LoVo (cell line): ENCODE measurements at regions not wholly inside any gene's neighbourhood (a gene's known extent, or its start where the extent isn't known, plus 50 kb on each side); places are given as distances from the start of the nearest gene placed in this dataset.

Source experiments
- DNase-seq: peaks from one replicate; pipeline ENCODE4 v3.0.0-alpha.2; 2016; ENCODE audit warnings: low spot score

GRCh38 chr22:48577014-48577690, 1250.5 kb downstream of the BRD1 start:
- DNase-seq, result no peak

GRCh38 chr22:48576333-48577013, 1251.2 kb downstream of the BRD1 start:
- no peak for DNase-seq

DNA sequence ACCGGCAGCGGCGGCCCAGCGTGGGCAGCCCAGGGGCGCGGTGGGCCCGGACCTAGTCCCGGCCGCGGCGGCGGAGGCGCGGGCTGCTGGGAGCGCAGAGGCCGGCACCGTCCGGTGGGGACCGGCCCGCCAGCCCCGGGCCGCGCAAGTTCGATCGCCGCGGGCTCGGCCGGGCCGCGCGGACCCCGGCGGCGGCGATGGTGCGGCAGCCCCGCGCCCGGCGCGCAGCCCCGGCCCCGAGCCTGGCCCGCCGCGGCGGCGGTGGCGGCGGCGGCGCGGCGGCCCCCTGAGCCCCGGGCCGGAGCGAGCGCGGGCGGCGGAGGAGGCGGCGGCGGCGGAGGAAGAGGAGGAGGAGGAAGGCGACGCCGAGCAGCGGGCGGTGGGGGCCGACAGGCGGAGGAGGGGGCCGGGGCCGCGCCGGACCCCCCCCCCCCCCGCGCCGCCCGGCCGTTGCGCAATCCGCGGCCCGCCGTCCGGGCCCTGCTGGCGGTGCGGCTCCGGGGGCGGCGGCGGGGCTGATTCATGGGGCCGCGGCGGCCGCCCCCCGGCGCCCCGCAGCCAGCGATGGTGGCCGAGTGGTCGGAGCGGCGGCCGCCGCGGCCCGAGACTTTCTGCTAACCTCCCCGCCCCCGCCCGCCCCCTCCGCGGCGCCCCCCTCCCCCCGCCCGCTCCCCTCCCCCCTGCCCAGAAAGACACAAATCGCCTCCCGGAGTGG, 1251.9 kb downstream of the BRD1 start:
- no peak for DNase-seq

- DNase-seq, result no peak
Measured at GRCh38 chr22:48574776-48575617, 1252.7 kb downstream of the BRD1 start.

DNA sequence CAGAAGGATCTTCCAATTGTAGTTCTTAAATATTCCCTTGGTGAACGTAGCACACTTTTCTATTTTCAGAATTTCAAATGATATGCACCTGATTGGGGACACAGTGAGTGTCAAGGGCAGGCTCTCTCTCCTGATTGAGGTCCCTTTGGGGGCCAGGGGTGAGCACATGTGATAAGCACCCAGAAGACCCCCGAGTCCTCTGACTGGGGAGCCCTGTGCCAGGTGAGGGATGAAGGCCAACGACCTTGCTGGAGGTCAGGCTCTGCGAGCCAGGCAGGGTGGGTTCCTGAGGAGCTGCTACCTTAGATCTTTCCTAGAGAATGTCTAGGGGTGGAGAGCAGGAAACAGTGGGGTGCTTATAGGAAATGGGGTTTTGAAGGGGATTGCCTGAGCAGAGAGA, 1253.9 kb downstream of the BRD1 start:
- DNase-seq, result no peak

DNA sequence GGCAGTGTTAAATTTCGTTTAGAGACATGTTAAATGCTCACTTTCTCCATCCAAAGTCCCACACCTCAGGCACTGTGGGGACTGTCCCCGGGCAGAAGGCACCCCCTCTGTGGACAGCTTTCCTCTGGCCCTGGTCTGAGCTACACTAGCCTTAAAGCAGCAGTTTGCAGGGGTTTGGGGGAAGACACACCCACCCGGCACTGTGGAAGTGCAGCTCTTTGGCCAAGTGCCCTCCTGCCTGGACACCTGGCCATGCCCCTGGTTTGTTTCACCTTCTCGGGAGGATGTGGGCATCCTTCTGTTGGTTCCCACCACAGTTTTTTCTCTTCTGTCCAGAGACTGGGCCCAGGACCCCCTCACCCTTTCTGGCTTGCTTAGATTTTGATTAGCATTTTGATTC, 1254.7 kb downstream of the BRD1 start:
- DNase-seq, result no peak

DNA sequence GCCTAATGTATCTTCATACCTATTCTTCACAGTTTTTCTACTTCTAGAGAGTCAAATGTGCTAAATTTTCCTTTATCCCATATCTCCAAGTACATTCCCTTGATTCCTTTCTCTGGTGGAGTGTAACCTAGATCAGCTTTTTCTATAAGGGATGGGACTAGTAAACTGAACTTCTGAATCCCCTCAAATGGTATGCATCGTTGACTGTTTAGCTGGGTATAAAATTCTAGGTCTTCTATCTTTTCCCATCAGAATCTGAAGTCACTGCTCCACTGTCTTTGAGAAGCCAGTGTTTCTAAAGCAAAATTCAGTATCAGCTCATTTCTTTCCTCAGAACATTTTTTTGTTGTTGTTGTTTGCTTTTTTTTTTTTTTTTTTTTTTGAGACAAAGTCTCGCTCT, 1256.8 kb downstream of the BRD1 start:
- DNase-seq, result no peak

GRCh38 chr22:48569476-48570233, 1258.0 kb downstream of the BRD1 start:
- no peak for DNase-seq

DNA sequence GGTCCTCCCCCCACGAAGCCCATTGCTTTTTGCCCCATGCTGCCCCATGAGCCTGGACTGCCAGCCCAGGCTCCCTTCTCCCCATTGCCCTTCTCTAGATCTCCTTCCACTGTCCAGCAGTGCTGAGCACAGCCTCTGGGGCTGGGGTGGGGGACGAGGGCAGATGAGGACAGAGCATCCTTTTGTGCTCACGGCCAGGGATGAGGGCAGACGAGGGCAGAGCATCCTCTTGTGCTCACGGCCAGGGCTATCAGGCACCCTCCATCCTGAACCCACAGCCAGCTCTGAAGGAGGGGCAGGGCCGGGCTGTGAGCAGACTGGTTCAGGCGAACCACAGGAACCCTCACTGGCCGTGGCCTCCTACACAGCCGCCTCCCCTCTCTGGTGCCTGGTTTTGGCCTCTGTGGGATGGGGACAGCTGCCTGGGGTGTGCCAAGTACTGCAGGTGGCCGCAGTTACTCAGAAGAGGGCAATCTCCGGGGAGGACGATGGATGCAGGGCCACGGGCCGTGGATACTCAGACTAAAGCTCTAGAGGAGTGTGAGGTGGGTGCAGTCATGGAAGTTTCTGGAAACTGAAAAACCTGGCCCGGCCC, 1258.8 kb downstream of the BRD1 start:
- DNase-seq, result no peak

DNA sequence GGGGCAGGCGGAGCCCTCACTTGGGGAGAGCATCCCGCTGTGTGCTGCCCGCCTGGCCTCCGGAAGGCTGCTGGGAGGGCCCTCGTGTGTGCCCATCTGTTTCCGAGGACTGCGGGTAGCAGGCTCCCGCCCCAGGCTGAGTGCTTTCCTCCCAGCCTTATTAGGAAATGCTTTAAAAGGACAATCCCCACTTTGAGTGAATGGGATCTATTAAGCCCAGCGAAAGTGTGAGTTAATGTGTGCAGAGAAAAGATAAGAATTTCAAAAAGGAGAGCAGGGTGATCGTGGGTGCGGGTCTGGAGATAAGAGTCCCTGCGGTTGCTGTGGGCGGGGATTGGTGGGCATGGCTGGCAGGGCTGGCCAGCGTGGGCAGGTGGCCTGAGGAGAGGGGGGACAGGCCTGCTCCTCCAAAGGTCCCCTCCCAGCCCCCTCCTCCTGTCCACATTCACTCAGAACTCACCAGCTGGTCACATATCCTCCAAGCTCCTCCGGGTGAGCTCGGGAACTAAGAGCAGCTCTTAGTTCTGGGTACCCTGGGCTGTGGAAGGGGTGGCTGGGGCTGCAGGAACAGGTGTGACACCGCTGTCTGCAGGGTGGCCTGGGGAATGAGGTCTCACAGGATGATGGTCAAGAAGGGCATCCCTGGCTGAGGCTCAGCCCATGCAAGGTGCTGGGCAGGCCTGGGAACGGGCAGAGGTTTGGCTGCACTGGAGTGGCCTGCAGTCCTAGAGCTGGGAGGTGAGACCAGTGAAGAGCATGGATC, 1260.3 kb downstream of the BRD1 start:
- DNase-seq, result no peak

- DNase-seq, result no peak
Measured at GRCh38 chr22:48566741-48567140, 1260.9 kb downstream of the BRD1 start.

- DNase-seq, result no peak
Measured at GRCh38 chr22:48565901-48566501, 1261.7 kb downstream of the BRD1 start.

- DNase-seq, result no peak
Measured at GRCh38 chr22:48564995-48565394, 1262.7 kb downstream of the BRD1 start.

- no peak for DNase-seq
Measured at GRCh38 chr22:48563966-48564330, 1263.7 kb downstream of the BRD1 start.

DNA sequence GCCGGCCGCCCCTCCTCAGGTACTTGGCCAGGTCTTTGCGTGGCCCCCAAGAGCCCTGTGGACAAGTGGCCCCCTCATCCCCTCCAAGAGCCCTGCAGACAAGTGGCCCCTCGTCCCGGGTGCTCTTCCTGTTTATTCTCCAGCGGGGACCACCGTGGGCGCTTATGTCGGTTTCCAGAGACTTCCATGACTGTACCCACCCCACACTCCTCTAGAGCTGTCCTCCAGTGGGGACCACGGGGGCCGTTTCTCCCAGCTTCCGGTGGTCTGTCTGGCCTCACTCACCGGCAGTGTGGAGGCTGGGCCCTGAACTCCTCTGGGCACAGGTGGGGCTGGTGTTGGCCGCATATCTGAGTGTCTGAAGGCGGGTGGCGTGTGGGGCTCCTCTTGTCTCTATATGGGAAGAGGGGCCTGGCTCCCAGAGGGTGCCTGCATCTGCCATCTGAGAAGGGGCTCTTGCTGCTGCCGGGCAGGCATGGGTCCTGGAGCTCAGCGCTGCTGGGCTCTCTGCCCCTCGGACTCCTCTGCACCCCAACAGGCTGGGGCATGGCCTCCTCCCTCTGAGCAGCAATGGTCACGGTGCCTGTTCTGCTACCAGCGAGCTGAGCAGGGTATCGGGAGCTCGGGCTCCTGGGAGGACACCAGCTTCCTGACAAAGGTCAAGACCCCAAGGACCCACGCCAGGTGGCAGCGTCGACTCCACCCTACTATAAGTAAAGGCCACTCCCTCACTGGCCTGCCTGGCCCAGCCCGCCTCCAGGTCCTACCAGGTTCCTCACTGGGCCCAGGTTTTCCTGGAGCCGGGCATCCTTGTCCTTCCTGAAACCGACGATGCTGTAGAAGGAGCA, 1264.3 kb downstream of the BRD1 start:
- DNase-seq, result no peak

DNA sequence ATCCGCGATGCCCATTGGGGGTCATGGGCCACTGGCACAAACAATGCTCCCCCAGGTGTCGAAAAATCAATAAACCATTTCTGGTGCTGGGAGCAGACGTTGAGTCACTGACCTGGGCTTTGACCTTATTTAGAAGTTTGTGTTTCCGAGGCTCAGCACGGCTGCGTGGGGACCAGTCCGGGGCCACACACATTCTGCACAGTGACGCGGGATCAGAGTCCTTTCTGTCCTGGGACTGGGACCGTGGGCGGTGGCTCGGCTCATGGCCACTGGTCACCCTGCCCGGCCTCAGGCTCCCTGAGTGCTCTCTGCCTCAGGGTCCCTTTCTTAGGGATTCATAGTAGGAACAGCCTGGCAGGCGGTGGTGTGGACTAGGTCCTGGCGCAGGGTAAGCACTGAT, 1266.0 kb downstream of the BRD1 start:
- DNase-seq, result no peak

DNA sequence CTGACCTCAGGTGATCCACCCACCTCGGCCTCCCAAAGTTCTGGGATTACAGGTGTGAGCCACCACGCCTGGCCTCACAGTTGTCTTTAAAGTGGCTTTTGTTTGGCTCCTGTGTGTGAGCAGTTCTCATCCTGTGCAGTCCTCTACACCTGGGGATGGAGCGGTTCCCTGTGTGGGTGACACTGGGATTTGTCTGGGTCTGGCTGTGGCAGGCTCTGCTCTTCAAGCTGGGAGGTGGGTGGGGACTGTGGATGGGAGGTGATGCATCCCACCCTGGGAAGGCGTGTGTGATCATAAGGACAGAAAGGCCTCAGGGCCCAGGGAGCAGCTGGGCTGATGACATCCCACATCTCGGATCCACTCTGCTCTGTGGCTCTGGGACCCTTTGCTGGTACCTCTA, 1266.8 kb downstream of the BRD1 start:
- DNase-seq, result no peak

DNA sequence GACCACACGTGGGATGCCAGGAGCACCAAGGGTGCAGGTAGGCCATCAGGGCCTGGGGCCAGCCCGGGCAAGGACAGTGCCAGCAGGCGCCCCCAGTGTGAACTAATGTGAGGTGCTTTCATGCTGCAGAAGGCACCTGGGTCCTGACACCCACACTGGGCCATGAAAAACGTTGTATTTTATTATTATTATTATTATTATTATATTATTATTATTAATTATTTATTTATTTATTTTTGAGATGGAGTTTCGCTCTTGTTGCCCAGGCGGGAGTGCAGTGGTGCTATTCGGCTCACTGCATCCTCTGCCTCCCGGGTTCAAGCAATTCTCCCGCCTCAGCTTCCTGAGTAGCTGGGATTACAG, 1267.3 kb downstream of the BRD1 start:
- DNase-seq, result no peak

GRCh38 chr22:48559647-48560388, 1267.9 kb downstream of the BRD1 start:
- no peak for DNase-seq
